ENCODE measurements at regions not wholly inside any gene's neighbourhood (a gene's known extent, or its start where the extent isn't known, plus 50 kb on each side); places are given as distances from the start of the nearest gene placed in this dataset.

GRCh38 chr4:28545986-28546385 is 1685.3 kb downstream of the STIM2 start:
- no peak for TF ChIP-seq CTCF (IDR thresholded peaks at IDR 0.05; ENCODE audit: low read depth, low read length, poor library complexity, severe bottlenecking)
- TF ChIP-seq EZH2phosphoT487 (IDR thresholded peaks at IDR 0.05; ENCODE audit: borderline replicate concordance, low read length): no peak

All from DOHH2 (cell line).